GM18858 (cell line): ENCODE measurements at regions not wholly inside any gene's neighbourhood (a gene's known extent, or its start where the extent isn't known, plus 50 kb on each side); places are given as distances from the start of the nearest gene placed in this dataset.

Experiments used
- ATAC-seq: cut with Tn5 transposase; IDR thresholded peaks from one replicate; pipeline ENCODE4 v1.9.1; 2021; ENCODE audit not compliant: unreplicated experiment

- no peak for ATAC-seq
Measured at GRCh38 chr1:193736507-193736906, 550.1 kb upstream of the B3GALT2 start.

GRCh38 chr1:193733674-193734073 lies 547.3 kb upstream of the B3GALT2 start:
- no peak for ATAC-seq

GRCh38 chr1:193730017-193730416 lies 543.6 kb upstream of the B3GALT2 start:
- no peak for ATAC-seq

DNA sequence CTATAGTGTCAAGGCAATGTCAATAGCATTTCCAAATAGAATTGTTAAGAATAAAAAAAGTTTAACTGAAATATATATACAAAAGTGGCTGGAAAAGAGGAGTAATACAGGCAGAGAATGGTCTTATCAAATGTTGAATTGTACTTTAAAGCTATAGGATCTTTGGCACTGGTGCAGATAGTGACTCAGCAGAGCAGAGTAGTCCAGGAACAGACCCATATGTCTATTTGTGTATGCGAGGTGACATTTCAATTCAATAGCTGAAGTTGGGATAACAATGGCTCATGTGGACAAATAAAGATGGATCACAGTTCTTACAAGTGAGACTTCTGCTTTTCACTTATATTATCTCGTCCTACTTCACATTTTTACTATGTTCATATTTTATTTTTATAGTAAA lies 543.0 kb upstream of the B3GALT2 start:
- ATAC-seq = no peak

GRCh38 chr1:193727850-193728249 lies 541.4 kb upstream of the B3GALT2 start:
- ATAC-seq = no peak

GRCh38 chr1:193726722-193727121 lies 540.3 kb upstream of the B3GALT2 start:
- ATAC-seq = no peak

- no peak for ATAC-seq
Measured at GRCh38 chr1:193712392-193712791, 526.0 kb upstream of the B3GALT2 start.

GRCh38 chr1:193709607-193710006 lies 523.2 kb upstream of the B3GALT2 start:
- ATAC-seq = no peak

GRCh38 chr1:193707271-193708021 lies 521.0 kb upstream of the B3GALT2 start:
- no peak for ATAC-seq

- no peak for ATAC-seq
Measured at GRCh38 chr1:193706766-193707165, 520.4 kb upstream of the B3GALT2 start.

- no peak for ATAC-seq
Measured at GRCh38 chr1:193705554-193705981, 519.2 kb upstream of the B3GALT2 start.

DNA sequence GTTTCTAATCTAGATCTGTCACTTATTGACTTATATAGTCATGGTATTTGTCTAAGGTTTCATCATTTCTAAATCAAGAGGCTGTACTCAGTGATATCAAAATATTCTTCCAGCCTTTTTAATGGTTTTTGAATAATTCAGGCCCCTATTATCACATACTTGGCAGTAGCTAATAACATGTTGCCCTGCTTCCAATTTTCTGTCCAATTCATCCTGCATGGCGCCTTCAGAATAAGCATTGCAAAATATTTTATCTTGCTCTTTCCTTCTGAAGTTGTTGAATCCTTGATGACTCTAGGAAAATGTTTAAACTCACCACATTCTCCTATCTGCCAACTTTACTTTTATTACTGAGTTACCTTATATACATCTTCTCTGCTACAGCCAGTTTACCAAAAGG lies 517.2 kb upstream of the B3GALT2 start:
- no peak for ATAC-seq

- ATAC-seq = no peak
Measured at GRCh38 chr1:193703121-193703520, 516.7 kb upstream of the B3GALT2 start.

DNA sequence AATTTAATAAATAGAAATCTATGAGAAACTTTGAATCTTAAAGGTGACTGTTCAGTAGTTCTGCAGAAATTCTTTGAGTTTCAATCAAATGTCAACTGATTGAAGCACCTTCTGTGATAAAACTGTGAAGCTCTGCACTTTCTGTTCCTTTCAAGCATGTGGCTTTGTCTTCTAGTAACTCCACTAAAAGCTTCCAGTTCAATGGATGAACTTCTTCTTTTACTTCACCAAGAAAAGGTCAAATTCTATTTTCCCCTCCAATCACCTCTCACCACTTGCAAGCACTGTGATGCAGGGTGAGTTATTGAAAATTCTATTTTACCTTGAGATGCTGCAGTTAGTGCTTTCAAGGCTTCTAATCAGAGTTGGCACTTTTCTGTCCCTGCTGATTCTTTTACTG lies 515.3 kb upstream of the B3GALT2 start:
- ATAC-seq = no peak

DNA sequence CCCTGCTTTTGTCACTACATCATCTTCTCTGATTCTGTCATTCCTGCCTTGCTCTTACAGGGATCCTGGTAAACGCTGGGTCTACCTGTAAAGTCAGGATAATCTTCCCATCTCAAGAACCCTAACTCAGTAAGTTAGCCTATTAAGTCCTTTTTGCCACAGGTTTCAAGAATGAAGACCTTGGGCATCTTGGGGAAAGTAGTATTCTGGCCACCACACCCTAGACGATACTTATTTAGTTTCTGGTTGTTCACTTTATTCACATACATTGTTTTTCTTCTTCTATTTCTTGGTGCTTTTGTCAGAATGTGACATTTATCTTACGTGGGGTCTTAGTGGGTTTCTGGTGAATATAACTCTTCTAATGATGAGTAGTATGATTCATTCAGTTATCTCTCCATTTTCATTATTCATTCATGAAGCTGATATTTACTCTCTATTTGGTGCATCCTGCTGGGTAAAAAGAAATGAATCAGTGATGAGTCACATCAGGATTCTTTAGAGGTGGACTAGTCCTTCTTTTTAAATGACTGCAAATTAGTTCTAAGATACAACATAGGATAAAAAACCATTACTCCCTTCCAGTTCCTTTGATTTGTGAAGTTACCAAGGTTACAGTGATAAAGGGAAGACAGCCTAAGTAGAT lies 514.4 kb upstream of the B3GALT2 start:
- ATAC-seq = no peak

- no peak for ATAC-seq
Measured at GRCh38 chr1:193699261-193699660, 512.8 kb upstream of the B3GALT2 start.

GRCh38 chr1:193697776-193698175 lies 511.4 kb upstream of the B3GALT2 start:
- ATAC-seq = no peak

GRCh38 chr1:193697115-193697762 lies 510.8 kb upstream of the B3GALT2 start:
- ATAC-seq = no peak

DNA sequence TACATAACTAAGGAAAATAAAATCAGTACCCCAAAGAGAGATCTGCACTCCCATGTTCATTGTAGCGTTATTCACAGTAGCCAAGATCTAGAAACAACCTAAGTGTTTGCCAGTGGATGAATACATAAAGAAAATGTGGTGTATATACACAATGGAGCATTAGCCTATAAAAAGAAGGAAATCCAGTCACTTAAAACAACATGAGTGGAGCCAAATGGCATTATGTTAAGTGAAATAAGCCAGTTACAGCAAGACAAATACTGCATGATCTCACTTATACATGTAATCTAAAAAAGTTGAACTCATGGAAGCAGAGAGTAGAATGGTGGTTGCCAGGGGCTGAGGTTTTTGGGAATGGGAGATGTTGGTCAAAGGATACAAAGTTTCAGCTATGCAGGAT lies 508.3 kb upstream of the B3GALT2 start:
- no peak for ATAC-seq

DNA sequence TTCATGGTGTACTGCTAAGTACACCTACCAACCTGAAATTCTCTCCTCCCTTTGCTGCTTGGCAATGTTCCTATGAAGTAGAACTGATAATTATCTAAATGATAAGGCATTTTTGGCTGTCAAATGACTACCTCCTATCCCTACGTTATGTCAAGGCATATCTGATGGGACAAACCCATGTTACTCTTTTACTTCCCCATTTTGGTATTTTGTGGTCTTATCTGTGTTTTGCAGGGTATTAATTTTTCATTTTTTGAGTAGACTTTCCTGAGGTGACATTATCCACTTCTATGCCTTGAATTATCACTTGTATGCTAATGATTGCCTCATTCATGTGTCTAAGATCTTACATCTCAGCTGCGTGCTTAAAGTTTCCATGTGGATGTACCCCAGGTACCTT lies 499.6 kb upstream of the B3GALT2 start:
- ATAC-seq = peak; percentile 49

- no peak for ATAC-seq
Measured at GRCh38 chr1:193681422-193681821, 495.0 kb upstream of the B3GALT2 start.

DNA sequence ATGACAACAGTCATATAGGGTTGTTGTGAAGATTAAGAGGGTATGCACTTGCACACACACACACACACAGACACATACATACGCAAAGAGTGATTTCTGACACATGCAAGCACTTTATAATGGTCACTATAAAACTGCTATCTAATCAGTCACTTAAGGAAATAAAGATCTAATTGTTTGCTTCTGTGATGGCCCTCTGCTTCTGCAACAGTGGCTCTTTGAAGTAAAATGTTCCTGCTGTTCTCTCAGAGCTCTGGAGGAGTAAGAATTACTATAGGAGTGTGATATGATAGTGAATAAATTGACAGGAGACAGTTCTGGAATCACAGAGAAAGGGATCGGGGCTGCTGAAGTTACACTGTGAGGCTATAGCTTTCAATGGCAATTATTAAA lies 494.5 kb upstream of the B3GALT2 start:
- no peak for ATAC-seq
